ENCODE measurements at regions not wholly inside any gene's neighbourhood (a gene's known extent, or its start where the extent isn't known, plus 50 kb on each side); places are given as distances from the start of the nearest gene placed in this dataset.

- POLR2A ChIA-PET: interaction anchor here (0.6 kb wide), 1 partner anchor 380 kb away, joined by 3 read pairs; no protein-coding TSS in a partner anchor
- H3K4me3 Mint-ChIP-seq: no peak overlapping the region
- H3K36me3 Mint-ChIP-seq (ENCODE audit: low read depth): no peaks in the 10 kb centered on the region
- H3K27me3 Mint-ChIP-seq: peaks cover 9% of the 10 kb centered on the region
- DNase-seq (no peak), ATAC-seq (no peak)
- no peaks in the 10 kb centered on the region for H3K4me1 Mint-ChIP-seq (ENCODE audit: low read depth)
- CTCF ChIA-PET: interaction anchor here (2.3 kb wide), 1 partner anchor 13 kb away, joined by 15 read pairs; no protein-coding TSS in a partner anchor
- intact Hi-C loops (cut with micrococcal nuclease): no loop called here
- no peaks in the 10 kb centered on the region for H3K9me3 Mint-ChIP-seq
- TF ChIP-seq CTCF (IDR thresholded peaks at IDR 0.05): no peak
- H3K27ac Mint-ChIP-seq: no peak overlapping the region
These were observed 341.2 kb upstream of the MAP3K7 start for GRCh38 chr6:90928051-90928450.

- ATAC-seq: no peak
- TF ChIP-seq CTCF (IDR thresholded peaks at IDR 0.05): no peak
- Mint-ChIP-seq H3K36me3 (ENCODE audit: low read depth) (no peaks in the 10 kb centered on the region), H3K27me3 (peaks cover 1% of the 10 kb centered on the region), H3K4me3 (no peak overlapping the region), H3K9me3 (no peaks in the 10 kb centered on the region), H3K27ac (no peak overlapping the region), H3K4me1 (ENCODE audit: low read depth) (no peaks in the 10 kb centered on the region)
- CTCF ChIA-PET: interaction anchor here (1.3 to 2.1 kb wide), 2 partner anchors 10 to 15 kb away, joined by 4 to 12 read pairs; no protein-coding TSS in a partner anchor
- POLR2A ChIA-PET: no interaction called here
- DNase-seq: no peak
- intact Hi-C loops (cut with micrococcal nuclease): no loop called here
These were observed 338.9 kb upstream of the MAP3K7 start for GRCh38 chr6:90925726-90926125.

DNA sequence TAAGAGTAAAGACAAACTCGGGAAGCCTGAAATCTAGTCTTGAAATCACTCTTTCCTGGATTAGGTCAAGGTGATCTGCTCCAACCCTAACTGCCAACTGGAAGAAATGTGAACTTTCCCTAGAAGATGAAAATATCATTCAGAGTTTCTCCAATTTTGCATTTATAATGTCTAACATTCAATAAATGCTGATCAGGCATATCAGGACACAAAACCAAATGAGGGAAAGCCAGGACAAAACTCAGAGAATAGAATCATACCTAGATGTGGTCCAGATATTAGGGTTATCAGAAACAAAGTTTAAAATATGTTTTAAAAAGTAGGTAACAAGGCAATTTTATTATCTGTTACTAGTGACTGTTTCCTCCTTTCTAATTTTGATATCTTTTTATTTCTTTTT, 335.5 kb upstream of the MAP3K7 start:
- DNase-seq (no peak), ATAC-seq (no peak)
- intact Hi-C loops (cut with micrococcal nuclease): no loop called here
- peaks cover 3% of the 10 kb centered on the region for H3K27me3 Mint-ChIP-seq
- no peaks in the 10 kb centered on the region for H3K9me3 Mint-ChIP-seq
- no peak overlapping the region for H3K27ac Mint-ChIP-seq
- H3K4me3 Mint-ChIP-seq: no peak overlapping the region
- TF ChIP-seq CTCF (IDR thresholded peaks at IDR 0.05): no peak
- no peaks in the 10 kb centered on the region for H3K36me3 Mint-ChIP-seq (ENCODE audit: low read depth)
- POLR2A ChIA-PET: no interaction called here
- no peaks in the 10 kb centered on the region for H3K4me1 Mint-ChIP-seq (ENCODE audit: low read depth)
- CTCF ChIA-PET: interaction anchor here (1.9 kb wide), 1 partner anchor 18 kb away, joined by 4 read pairs; no protein-coding TSS in a partner anchor

- CTCF ChIA-PET: no interaction called here
- DNase-seq (no peak), ATAC-seq (no peak)
- Mint-ChIP-seq H3K27me3 (peaks cover 11% of the 10 kb centered on the region), H3K9me3 (no peaks in the 10 kb centered on the region), H3K4me1 (ENCODE audit: low read depth) (no peaks in the 10 kb centered on the region), H3K4me3 (no peak overlapping the region), H3K36me3 (ENCODE audit: low read depth) (no peaks in the 10 kb centered on the region), H3K27ac (no peak overlapping the region)
- POLR2A ChIA-PET: no interaction called here
- no peak for TF ChIP-seq CTCF (IDR thresholded peaks at IDR 0.05)
- intact Hi-C loops (cut with micrococcal nuclease): no loop called here
These were observed 331.5 kb upstream of the MAP3K7 start for GRCh38 chr6:90918361-90918760.

- H3K36me3 Mint-ChIP-seq (ENCODE audit: low read depth): no peaks in the 10 kb centered on the region
- POLR2A ChIA-PET: no interaction called here
- ATAC-seq (no peak), DNase-seq (no peak)
- no peak overlapping the region for H3K27ac Mint-ChIP-seq
- no peak for TF ChIP-seq CTCF (IDR thresholded peaks at IDR 0.05)
- H3K9me3 Mint-ChIP-seq: no peaks in the 10 kb centered on the region
- peaks cover 11% of the 10 kb centered on the region for H3K27me3 Mint-ChIP-seq
- intact Hi-C loops (cut with micrococcal nuclease): no loop called here
- no peaks in the 10 kb centered on the region for H3K4me1 Mint-ChIP-seq (ENCODE audit: low read depth)
- H3K4me3 Mint-ChIP-seq: no peak overlapping the region
- CTCF ChIA-PET: no interaction called here
These were observed 330.5 kb upstream of the MAP3K7 start for GRCh38 chr6:90917376-90917775.

Data from activated CD8-positive, alpha-beta T cell treated with anti-CD3 and anti-CD28 coated beads for 36 hours (primary cell).